ENCODE measurements at regions not wholly inside any gene's neighbourhood (a gene's known extent, or its start where the extent isn't known, plus 50 kb on each side); places are given as distances from the start of the nearest gene placed in this dataset.
"Not testable (repeated sequence)": the region's sequence is repeated elsewhere in the genome, so short reads cannot be mapped to it uniquely, and the experiment has no call there.

DNA sequence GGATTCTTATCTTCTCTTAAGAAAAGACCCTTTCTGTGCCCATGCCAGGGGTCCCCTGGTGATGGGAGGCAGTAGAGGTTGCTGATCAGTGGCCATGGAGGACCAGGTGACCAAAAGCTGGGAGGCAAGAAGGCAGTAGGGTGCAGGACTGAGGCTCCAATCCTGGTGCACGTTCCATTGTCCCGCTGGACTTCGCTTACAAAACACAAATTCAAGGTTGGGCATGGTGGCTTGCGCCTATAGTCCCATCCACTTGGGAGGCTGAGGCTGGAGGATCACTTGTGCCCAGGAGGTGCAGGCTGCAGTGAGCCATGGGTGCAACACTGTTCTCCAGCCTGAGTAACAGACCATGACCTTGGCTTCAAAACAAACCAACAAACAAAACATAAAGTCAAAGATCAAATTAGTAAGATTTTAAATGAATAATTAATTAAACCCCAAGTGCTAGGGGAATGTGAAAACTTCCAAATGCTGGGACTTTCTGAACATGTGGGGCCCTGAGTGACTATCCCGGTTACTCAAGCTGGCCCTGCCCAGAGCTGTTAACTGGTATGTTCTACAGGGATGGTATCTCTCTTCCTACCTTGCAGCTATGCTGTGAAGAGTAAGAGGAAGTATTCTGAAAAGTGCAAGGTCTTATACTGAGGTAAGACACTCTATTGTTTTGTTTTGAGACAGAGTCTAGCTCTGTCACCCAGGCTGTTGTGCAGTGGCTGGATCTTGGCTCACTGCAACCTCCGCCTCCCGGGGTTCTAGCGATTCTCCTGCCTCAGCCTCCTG is 97.6 kb downstream of the LYZL2 start:
- DNase-seq = no peak

DNA sequence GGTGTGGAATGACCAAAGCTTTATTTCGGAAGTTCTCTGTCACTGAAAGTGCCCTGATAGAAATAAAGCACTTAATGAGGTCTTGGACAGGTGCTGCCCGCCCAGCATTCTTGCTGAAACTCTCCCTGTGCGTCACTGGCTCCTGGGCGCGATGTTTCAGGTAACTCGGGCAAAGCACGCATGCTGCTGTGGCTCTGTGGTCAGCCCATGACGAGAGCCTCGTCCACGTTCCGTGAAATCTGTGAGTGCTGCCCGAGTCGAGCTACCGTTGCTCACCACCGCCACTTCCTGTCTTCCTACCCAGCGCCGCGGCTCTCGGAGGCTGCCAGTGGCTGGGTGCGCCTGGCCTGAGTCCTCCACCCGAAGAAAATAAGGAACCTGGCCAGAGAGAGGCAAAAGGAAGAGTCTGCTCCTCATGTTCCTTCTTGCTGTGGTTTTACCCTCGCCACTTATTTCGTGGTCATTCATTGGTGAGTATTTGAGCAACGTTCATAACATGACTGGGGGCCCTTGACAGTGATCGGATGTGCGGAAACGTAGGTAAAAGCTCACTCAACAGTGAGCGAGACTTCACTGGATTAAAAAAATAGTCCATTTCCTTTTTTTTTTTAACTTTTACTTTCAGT is 95.5 kb downstream of the MAP3K8 start:
- DNase-seq = no peak

DNA sequence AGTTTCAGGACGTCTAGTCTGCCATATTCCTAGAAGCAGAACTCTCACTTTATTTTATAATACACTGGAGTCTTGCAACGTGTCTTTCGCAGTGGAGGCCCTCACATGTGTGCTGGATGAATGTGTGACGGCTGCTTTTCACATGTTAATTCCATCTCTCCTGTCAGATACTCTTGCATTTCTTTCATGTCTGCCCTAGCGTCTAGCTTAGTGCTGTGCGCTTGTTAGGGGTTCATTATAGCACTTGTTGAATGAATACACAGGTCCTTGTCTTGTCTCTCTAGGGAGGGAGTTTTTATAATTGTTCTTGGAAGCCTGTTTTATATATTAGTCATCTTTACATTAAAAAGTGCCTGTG is 94.4 kb downstream of the MAP3K8 start:
- no peak for DNase-seq

DNA sequence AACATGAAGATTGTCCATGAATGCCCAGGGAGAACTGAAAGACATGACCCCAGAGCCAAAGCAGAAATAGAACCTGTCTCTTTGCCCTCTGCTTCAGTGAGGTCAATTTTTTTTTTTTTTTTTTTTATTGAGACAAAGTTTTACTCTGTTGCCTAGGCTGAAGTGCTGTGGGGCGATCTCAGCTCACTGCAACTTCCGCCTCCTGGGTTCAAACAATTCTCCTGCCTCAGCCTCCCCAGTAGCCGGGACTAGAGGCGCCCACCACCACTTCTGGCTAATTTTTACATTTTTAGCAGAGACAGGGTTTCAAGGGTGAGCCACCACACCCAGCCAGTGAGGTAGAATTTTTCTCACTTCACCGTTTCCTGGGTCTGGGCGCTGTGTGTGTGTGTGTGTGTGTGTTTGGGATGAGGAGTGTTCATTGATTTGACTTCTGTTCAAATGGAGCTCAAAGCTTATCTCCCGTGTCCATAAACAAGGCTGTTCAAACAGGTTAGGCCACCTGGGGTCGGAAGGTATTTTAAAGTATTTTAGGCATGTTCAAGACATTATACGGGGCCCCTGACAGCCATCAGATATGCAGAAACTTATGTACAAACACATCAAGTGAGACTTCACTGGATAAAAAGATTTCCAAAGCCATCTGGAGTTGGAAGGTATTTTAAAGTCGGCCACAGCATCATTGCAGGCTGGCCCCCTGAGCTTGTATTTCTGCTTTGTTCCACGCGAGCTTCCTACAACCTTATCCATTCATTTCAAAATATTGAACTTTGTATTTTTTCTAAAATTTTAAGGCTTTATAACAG is 93.8 kb downstream of the MAP3K8 start:
- DNase-seq = no peak

DNA sequence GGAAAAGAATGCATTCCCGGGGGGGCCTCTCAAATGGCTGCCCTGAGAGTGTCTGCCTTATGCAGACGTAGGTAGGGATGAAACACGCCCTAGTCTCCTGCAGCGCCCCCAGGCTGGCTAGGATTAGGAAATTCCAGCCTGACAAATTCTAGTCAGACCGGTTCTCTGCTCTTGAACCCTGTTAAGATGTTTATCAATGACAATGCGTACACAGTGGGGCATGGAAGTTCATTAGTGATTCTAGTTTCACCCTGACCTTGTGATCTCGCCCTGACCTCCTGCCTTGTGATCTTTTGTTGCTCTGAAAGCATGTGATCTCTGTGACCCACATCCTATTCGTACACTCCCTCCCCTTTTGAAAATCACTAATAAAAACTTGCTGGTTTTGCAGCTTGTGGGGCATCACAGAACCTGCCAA is 88.7 kb downstream of the MAP3K8 start:
- not testable (repeated sequence) for DNase-seq

DNA sequence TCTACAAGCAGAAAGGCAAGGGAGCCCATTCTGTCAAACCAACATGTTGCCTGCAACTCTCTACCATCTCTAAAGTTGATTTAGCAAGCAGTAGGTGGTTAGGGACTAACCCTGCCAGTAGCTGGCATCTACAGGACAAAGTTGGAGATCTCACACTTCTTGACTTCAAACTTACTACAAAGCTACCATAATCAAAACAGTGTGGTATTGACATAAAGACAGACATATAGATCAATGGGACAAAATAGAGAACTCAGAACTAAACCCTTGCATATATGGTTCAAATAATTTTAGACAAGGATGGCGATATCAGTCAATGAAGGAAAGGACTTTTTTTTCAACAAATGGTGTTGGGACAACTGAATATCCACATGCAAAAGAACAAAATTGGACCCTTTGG is 84.9 kb downstream of the MAP3K8 start:
- no peak for DNase-seq

All from NCI-H2171 (cell line).